ENCODE measurements at regions not wholly inside any gene's neighbourhood (a gene's known extent, or its start where the extent isn't known, plus 50 kb on each side); places are given as distances from the start of the nearest gene placed in this dataset.

GRCh38 chr4:106762666-106763443 is 273.3 kb downstream of the DKK2 start:
- TF ChIP-seq CTCF (IDR thresholded peaks at IDR 0.05; ENCODE audit: low read length) (no peak), EZH2 (optimal IDR thresholded peaks at IDR 0.05; ENCODE audit: low read depth, low read length) (no peak), EZH2phosphoT487 (IDR thresholded peaks at IDR 0.05; ENCODE audit: low read length) (no peak)

Measured in MM.1S (cell line).